ENCODE measurements at regions not wholly inside any gene's neighbourhood (a gene's known extent, or its start where the extent isn't known, plus 50 kb on each side); places are given as distances from the start of the nearest gene placed in this dataset.

DNA sequence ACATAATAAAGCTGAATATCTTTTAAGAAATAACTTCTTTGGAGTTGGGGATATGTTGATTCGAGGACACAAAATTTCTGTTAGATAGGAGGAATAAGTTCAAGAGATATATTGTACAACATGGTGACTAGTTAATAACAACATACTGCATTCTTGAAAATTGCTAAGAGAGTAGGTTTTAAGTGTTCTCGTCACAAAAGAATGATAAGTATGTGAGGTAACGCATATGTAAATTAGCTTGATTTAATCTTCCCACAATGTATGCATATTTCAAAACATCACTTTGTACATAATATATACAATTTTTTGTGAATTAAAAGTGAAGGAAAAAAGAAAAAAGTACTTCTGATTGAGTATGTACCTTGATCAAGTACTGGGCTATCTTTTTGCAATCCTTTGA is 428.0 kb upstream of the TRPC7 start (continued):
- no peak for TF ChIP-seq SIN3A (conservative IDR thresholded peaks at IDR 0.05 in 1 of 2, IDR thresholded peaks at IDR 0.05 in 1 of 2; ENCODE audit: low read depth in 1 of 2, low read length in 2 of 2)

Data from H1 (cell line).